T-helper 2 cell treated with Interferon-gamma antibody and Interleukin-4, amounts not matched to agents 100 ng/mL and 5 ng/mL, for 36 hours (primary cell): ENCODE measurements at regions not wholly inside any gene's neighbourhood (a gene's known extent, or its start where the extent isn't known, plus 50 kb on each side); places are given as distances from the start of the nearest gene placed in this dataset.

Experiments
- intact Hi-C: fragments of 100-400 bp; cut with micrococcal nuclease; formaldehyde crosslinking; loops from one replicate; pipeline ENCODE4 v1.15.1; 2023

DNA sequence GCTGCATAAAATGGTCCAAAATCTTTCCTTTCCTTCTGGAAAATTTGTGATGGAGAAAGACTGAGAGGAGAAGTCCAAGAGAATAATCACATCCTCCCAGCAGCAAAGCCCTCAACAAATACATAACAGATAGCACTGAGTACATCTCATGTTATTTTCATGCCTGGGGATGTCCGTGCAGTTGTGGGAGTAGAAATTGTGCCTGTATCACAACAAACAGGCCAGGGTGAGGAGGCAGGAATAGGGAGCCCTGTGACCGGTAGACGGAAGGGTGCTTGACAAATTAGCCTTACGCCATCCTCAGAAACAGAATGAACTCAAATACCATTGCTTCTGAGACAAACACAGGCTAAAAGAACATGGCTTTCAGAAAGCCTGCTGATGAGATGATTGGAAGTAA is 333.2 kb upstream of the UMPS start:
- intact Hi-C loops = no loop called here

GRCh38 chr3:124398594-124398993 is 331.7 kb upstream of the UMPS start:
- intact Hi-C loops = no loop called here

DNA sequence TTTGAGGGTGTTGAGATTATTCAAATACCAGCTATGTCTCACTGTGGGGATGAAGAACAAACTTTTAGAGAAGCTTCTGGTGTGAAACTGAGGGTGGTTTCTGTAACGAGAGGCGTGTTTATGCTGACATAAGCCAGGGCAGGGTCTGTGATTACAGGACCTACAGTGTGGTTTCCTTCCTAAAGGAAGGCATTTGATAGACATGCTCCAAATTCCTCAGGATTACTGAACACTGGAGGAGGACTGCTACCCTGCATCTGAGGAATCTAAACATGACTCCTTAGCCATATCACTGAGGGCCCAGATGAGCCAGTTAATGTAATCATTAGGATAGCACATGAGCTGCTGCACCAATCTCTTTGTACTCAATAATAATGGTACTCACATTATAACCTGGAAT is 328.4 kb upstream of the UMPS start:
- intact Hi-C loops = no loop called here

DNA sequence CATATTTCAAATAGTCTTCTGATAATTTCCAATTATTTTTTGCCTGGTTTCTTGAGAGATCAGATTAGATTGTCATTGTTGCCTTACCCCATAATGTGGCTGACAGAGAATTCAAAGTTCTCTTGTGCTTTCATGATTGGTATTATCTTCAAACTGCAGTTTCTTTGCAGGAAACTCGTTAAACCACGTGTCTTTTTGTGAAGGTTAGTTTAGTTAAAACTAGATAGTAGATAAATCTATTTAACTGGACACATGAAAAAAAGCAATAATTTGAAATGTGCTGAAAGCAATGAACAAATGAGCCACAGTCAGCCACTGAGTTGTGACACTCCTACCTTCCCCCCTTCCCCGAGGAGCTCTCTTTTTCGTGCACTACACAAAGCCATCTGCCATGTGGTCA is 327.5 kb upstream of the UMPS start:
- intact Hi-C loops = no loop called here

- intact Hi-C loops = no loop called here
Measured at GRCh38 chr3:124404621-124405020, 325.6 kb upstream of the UMPS start.

DNA sequence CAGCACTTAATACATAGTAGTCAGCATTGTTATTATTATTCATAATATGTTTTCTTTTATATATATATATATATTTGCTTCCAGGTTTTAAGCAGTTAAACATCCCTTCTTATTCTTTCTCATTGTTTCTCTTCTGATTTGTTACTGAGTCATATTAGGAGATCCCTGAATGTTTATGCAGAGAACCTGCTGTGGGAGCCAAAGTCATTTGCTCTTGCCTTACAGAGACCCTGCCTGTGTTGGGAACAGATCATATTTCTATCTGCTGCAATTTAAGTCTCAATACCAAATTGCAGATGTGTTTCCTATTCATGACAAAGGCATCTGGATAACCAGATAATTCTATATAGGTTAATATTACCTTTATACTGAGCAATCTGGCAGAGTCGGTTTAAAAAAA is 323.0 kb upstream of the UMPS start:
- intact Hi-C loops = no loop called here

DNA sequence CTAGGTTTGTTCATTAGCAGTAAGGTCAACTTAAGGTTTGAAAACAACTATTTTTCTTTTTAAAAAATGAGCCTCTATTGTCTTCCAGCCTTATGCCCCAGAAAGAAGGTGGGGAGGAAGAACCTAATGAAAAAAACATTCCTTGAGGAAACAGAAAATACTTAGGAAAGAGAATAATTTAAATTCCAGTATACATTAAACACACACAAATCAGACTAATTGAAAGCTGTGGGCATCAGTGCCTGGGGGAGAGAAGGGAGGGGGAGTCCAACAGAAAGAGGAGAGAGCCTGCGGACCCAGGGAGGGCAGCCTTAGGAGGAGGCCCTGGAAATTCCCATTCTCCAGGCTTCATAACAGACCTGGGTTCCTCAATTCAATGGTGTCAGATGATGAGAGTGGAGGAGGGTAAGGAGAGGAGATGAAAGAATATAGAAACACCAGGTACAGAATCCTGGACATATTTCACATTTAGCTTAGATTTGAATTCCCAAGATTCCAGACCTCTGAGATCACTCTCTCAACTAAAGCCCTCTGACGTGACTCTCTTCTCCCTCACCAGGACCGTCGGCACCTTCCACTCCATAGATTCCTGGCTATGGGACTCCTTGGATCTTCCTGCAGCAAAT is 320.5 kb upstream of the UMPS start:
- intact Hi-C loops = no loop called here

GRCh38 chr3:124410471-124410870 is 319.8 kb upstream of the UMPS start:
- intact Hi-C loops = no loop called here

DNA sequence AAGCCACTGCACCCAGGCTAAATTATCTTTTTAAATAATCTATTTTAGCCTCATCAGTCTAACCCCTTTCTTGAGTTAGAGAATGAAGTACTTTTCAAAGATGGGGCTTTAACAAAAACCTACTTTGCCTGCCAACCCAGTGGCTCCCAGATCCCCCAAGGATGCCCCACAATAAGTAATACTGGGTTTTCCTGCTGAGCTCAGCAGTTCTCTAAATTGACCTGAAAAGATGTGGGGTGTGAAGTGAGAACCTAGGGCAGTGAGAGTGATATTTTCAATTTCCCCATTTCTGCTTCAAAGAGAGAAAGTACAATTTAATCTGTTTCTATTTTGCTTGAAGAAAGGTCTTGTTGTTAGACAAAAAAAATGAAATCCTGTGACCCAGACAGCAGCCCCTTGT is 318.5 kb upstream of the UMPS start:
- intact Hi-C loops = no loop called here

- intact Hi-C loops = no loop called here
Measured at GRCh38 chr3:124412644-124413043, 317.6 kb upstream of the UMPS start.

DNA sequence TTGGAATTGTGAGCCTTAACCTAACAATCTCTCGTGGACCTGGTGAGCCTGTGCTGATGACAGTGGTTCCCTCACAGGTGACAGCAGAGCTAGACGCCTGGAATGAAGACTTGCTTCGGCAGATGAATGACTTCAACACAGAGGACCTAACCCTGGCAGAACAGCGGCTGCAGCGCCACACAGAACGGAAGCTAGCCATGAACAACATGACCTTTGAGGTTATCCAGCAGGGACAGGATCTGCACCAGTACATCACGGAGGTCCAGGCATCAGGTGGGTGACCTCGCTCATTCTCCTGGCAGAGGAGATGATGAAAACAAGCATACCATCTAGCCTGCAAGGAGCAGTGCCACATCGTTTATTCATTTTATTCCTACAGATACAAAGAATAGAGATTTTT is 316.9 kb upstream of the UMPS start:
- intact Hi-C loops = no loop called here

GRCh38 chr3:124413989-124414598 is 316.2 kb upstream of the UMPS start:
- intact Hi-C loops = no loop called here

- intact Hi-C loops = no loop called here
Measured at GRCh38 chr3:124415446-124415960, 314.7 kb upstream of the UMPS start.

GRCh38 chr3:124419303-124419702 is 310.9 kb upstream of the UMPS start:
- intact Hi-C loops = no loop called here

- intact Hi-C loops = no loop called here
Measured at GRCh38 chr3:124420392-124420791, 309.9 kb upstream of the UMPS start.

GRCh38 chr3:124422805-124423204 is 307.4 kb upstream of the UMPS start:
- intact Hi-C loops = no loop called here

- intact Hi-C loops = no loop called here
Measured at GRCh38 chr3:124424396-124424795, 305.9 kb upstream of the UMPS start.

GRCh38 chr3:124425972-124426371 is 304.3 kb upstream of the UMPS start:
- intact Hi-C loops = no loop called here

DNA sequence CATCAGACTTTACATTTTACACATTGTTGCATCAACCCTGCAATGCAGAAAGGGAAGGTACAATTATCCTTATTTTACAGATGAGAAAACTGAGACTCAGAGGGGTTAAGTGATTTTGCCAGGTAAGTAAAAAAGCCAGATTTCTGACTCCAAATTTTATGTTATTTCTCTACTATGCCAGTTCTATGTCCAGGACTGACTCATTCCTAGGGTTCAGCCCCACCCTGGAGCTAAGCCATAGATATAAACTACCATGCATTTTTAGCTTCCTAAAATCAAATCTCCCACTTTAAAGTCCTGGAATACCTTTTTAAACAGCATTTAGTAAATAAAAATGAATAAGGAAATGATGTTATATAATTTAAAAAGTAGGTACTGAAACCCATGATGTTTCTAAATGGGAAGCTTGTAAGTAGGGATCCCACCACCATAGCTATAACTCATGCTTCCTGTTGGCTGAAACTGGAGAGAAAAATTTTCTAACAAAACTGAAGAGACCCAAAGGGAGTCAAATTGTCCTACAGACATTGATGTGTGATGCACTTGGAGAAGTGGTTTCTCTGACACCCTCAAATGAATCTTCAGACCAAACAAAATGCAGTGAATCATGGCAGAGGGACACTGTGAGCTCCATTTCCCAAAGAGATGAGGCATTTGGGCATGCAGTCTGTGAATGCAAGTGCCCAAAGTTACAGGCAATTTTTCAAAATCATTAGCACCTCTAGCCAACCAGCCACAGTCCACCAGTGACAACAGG is 301.7 kb upstream of the UMPS start:
- intact Hi-C loops = no loop called here

DNA sequence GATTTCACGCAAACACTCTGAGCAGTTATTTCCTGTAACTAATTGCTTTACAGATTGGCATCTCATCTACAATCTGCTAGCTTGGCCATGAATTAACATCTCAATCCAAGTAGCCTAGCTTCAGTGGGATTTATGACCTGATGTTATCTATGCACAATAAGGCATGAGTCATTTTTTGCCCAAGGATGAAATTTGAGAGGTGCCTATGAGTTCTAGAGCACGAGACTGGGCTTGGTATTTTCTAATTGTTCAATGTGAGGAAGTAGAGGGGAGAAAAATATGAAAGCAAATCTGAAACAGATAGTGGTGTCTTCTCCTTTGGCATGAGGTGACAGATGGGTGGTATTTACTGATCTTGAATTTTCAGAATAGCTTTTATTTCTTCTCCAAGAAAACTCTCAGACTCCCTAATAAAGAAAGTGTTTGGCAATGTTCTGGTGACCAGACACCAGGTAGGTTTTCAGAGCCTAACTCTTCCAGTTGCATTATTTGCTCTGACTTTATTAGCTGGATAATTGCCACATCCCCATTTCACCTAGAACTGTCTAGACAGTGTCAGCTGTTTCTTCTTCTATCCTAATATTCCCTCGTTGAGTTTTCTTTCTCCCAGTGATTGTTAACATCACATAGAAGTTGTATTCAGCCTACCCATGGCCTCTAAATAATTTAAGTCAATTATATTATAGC is 301.0 kb upstream of the UMPS start:
- intact Hi-C loops = no loop called here

DNA sequence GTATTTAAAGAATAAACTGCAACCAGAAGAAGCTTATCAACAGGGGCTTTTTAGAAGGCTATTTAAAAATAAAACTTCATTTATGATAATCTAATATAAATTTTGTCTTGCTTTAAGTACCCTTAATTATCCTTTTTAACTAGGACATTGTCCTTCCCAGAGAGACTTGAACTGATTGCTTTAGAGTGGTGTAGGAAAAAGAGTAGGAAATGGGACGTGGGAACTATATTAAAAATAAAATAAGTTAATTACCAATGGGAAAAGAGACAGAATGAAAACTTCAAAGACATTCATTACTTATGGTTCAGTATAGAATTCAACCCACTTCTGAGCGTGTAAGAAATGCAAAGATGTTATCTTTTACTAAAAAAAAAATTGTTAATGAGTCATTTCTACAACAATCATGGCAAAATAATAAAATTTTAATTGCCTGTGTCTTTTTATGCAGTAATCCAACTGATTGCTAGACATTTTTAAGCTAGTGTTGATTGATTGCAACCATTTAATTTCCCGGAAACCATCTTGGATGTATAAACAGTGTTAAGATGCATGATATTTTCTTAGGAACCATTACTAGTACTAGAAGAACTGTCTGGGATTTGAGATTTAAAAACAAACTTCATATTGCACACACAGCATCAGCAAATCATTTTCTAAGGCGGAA is 298.8 kb upstream of the UMPS start:
- intact Hi-C loops = no loop called here

DNA sequence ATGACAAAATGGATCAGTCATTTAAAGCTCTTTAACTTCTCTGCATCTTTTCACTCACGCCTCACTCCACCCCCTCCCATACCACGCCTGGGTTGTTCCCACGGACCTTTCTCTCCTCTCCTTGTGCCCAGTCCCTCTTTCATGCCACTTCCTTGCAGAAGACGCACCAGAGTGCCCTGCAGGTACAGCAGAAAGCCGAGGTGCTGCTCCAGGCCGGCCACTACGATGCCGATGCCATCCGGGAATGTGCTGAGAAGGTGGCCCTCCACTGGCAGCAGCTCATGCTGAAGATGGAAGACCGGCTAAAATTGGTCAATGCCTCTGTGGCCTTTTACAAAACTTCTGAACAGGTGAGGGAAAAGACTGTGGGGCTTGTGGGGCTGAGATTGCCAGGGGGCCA is 296.1 kb upstream of the UMPS start:
- intact Hi-C loops = no loop called here
